Occipital lobe (tissue), 1 donor: ENCODE measurements at regions not wholly inside any gene's neighbourhood (a gene's known extent, or its start where the extent isn't known, plus 50 kb on each side); places are given as distances from the start of the nearest gene placed in this dataset.

ENCODE experiments used
- DNase-seq: peaks from one replicate; lab custom pipeline; 2025; lab: John Stamatoyannopoulos, UW

DNA sequence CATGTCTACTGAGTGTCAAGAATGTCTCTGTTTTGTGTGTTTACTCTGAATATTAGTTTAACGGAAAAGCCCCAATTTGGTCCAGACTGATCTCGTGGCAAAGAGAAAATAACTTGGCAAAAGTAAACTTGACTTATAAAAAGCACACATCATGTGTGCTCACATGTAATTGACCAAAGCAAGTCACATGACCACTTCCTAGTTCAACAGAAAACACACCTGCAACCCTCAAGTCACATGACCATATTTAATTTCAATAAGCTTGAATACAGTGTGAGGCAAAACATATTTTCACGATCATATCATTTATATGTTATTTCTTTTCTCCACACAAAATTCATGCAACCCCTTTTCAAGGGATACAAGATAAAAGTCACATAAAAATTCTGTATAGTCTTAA lies 662.4 kb downstream of the SLITRK1 start:
- no peak for DNase-seq

DNA sequence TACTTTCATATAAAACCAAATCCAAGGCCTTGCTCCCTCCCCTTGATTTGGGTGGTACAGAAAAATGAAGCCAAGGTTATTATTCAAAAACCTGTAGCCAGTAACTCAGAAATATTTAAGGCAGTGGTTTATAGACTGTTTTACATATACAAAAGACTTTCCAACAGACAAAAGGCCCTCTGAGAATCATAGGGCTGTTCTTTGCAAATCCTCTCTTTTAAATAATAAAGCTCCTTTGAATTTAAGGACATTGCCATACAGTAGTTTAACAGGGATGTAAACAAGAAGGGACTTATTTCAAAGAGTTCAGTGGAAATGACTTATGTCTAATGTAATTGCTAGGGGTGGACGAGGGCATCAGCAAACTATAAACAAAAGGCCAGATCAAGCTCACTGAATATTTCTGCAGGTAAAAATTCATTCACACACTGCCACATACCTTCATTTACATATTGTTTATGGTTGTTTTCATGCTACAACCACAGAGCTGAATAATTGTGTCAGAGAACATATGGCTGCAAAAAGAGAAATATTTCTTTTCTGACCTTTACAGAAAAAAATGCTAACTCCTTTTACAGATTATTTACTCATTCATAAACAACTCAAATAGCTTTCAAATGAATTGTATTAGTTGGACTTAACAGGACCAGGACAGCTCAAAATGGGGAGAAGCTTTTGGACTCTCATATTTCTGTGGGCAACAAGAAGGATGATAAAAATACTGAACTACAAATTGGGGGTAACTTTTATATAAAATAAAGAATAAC lies 665.6 kb downstream of the SLITRK1 start:
- DNase-seq = no peak

DNA sequence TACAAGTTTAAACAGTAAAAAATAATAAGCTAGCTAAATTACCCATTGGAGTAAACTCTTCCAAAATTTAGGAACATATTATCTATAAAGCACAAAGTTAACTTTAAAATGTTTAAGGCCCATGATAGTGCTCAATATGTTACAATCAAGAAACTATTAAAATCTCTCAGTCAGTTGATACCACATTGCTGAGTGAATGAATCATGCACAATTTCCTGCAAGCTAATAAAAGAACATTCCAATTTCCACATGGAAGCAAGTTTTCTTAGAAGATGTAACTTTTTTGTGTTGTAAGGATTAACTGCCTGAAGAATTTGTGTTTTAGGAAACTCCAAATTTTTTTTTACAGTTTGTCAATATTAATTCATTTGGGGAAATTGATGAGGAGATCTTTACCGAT lies 666.6 kb downstream of the SLITRK1 start:
- DNase-seq = no peak

DNA sequence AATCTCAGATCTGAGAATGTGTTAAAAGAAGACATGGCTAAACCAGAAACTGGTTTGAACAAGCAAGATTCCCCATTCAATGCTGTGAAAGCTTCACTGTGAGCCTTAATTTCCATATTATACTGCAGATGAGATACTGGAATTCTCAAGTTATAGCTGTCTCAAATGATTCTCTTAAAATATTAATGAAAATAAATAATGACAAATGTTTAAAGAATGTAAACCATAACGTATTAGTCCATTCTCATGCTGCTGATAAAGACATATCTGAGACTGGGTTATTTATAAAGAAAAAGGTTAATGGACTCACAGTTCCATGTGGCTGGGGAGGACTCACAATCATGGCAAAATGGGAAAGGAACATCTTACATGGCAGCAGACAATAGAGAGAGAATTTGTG lies 667.8 kb downstream of the SLITRK1 start:
- DNase-seq = no peak

DNA sequence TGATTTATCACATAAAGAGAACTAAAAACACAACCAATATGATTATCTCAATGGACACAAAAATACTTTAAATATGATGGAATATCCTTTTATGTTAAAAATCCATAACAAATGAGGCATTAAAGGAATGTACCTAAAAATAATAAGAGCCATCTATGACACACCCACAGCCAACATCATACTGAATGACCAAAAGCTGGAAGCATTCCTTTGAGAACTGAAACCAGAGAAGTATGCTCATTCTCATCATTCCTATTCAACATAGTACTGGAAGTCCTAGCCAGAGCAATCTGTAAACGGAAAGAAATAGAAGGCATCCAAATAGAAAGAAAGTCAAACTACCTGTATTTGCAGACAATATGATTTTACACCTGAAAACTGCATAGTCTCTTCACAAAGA lies 671.0 kb downstream of the SLITRK1 start:
- no peak for DNase-seq

DNA sequence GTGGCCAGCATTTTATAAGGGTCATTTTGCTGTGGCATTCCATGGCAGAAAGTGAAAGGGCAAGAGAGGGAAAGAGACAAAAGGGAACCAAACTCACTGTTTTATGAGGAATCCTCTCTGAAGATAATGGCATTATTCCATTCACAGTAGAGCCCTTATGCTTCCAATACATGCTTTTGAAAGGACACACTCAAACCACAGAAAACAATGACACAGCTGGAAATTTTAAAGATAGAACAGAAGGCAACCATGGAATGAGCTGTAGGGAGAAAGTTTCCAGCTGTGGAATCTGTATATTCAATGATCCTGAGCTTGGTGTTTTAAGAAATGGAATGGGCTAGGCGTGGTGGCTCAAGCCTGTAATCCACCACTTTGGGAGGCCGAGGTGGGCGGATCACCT lies 677.4 kb downstream of the SLITRK1 start:
- DNase-seq = no peak

DNA sequence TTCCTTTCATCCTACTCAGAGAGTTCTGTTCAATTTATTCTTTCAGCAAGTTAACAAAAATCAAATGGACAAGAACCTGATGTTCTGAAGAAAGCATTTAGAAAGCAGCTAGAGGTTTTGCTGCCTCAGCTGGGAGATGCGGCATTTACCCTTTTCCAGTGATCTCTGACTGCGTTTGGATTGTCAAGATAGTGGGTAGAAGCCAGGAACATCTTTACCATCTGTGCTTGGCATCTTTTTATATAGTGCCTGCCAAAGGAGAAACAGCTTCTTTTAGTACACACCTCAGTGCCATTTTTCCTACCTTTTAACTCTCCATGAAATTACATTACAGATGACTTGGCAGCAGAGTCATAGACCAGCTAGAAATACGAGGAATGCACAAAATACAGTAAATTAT lies 680.8 kb downstream of the SLITRK1 start:
- no peak for DNase-seq

DNA sequence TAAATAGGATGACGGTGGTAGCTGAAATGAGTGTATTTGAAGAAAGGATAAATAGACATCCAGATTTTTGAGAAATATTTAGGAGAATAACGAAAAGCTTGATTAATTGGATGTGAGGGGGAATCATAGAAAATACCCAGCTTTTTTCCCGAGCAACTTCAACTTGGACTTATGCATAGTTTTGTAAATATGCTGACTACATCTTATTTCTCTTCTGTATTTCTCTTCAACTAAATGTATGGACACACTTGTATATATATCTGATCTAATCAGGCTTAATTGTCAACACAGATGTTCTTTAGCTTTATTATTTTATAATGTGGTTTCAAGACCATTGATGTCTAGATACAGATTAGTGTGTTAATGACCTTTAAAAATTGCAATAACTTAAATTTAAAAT lies 685.0 kb downstream of the SLITRK1 start:
- no peak for DNase-seq

DNA sequence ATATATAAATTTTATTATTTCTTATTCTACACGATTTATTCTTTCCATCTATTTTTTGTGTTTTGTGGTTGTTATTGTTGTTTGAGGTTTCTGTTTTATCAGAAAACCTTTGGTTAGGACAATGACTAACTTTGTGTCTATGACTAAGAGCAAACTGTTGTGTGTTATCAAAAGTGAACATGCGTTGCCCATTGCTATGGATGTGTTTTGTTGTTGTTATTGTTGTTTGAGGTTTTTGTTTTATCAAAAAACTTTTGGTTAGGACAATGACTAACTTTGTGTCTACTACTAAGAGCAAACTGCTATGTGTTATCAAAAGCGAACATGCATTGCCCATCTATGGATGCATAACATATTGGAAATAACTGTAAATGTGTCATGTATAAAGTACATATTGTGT lies 692.3 kb downstream of the SLITRK1 start:
- no peak for DNase-seq

DNA sequence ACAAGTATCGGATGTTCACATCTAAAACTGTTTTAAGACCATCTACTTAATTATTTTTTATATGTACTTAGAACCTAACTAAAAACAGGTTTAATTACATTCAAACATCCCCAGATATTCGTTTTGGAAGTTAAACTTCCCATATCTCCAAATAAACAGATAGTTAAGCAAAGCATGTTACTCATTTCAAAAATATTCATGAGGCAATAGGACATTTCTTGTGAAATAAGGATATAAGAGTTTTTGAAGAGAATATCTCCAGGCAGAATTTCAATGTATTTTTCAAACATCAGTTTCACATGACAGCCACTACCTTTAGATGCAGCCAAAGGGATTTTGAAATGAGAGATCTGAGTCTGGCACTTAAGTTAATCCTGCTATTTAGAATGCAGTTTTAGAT lies 697.5 kb downstream of the SLITRK1 start:
- no peak for DNase-seq

DNA sequence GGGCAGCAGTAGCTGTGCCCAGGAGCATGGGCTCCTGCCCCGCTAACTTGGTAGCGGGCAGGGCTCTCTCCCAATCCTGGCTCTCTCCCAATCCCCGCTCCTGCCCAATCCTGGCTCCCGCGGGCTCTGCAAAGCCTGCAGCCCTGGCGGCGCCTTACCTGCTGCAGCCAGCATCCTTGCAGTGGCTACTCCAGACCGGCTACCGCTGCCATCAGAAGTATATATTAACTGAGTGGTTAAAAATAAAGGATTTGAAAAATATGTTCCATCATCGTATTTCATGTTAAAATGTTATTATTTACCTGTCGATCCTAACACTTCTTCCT lies 698.2 kb downstream of the SLITRK1 start:
- DNase-seq = no peak

DNA sequence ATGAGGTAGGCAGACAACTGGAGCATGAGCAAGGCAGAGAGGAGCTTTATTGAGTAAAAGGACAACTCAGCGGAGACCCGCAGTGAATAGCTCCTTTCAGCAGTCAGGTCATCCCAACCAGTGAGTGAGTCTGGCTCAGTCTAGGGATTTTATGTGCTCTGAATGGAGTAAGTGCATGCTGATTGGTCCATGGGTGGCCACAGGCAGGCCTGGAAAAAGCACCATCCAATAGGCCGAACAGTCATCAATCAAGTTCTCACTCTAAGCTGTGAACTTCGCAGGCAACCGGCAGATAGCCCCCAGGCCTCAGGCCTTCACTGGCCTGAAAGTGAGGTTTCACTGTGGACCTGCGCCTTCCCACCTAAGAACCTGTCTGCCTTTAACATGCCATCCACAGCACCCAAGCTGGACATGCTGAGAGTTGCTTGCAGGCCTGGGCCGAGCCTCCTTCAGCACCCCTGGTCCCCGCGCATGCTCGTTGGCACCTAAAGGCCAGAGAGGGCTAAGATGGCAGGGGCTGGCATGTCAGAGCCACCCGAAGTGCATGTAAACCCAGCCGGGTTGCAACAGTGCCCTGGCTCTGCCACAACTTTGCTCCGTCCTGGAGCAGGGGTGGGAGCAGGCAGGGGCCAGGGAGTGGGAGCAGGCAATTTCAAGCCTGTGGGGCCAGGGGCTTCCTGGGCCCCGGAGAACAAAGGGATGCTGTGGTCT lies 698.7 kb downstream of the SLITRK1 start:
- DNase-seq = no peak

DNA sequence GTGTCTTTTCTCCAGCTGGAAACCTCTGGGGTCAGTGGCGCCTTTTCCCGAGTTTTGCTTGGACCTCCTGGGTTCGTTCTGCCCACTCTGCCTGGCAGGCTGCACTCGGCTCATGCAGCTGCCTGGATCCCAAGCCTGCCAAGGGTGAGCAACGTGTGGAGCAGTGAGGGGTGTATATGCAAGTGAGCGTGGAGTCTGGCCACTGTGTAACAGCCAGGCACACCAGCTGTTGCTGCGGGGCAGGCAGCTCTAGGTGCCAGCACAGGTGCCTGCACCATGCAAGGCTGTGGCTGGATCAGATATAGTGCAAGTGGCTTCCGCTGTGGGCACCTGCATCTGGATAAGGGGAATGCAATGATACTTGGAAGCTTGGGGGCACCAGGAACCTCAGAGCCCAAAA lies 699.4 kb downstream of the SLITRK1 start:
- no peak for DNase-seq

DNA sequence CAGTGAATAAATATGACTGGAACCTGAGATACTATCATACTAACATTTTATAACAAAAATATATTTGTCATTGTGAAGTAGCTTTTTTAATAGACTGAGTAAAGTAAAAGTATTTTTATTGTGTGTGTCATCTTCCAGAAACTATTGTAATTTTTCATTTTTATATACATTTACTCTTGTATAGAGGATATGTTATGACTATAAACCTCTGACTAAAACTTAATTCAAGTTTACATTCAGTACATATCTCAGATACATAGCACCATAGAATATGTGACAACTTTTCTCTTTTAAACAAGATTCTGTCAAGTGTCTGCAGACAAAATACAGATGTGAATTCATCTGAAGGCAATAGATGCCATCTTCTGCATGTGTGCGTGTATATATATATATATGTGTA lies 704.3 kb downstream of the SLITRK1 start:
- no peak for DNase-seq

DNA sequence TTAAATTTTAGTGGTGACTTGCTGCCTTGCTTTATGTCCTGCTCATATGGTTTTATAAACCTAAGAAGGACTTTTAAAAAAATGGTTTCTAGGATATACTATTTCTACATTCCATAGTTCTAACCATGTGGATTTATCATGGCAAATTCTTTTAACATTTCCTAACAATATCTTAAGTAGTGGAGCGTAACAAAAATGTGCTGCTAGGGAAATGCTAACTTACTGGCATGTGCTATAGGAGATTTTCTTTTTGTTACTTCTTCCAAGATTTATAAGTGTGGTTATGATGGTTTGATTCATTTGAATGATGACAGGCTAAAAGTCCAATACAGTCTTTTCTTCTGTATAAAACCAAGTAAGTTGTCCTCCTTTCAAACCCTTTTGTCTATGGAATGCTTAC lies 713.7 kb downstream of the SLITRK1 start:
- DNase-seq = no peak

DNA sequence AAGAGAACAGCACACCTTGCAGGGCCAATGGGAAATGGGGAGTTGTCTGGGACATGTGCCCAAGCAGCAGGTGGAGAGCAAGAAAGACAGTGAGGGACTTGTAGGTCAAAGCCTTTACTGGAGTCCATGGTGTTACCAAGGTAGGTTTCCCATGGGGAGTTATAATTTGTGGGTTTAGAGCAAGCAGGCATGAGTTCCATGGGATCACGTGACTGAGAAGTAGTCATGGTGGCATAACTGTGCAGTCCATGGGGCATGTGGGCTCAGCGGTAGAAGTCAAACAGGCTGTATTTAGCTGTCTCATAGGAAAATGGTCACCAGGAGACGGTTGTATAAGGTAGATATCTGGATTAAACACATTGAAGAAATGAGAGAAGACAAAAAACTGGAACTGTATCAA lies 715.1 kb downstream of the SLITRK1 start:
- DNase-seq = no peak

DNA sequence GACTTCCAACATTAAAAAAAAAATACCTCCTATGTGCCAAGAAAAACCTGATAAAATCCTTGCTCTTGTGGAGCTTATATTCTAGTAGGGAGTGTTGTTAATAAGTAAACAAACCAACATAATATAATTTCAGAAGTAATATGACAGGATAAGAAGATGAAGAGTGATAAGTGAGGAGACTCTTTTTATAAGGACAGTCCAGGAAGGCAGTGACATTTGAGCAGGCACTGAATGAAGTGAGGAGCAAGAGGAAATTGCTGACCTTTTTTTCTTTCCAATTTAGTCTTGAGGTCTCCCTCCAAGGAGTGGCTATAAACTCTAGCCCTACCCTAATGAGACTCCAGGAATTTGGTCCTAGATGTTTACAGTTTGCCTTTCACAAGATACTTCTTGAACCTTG lies 715.7 kb downstream of the SLITRK1 start:
- DNase-seq = no peak

DNA sequence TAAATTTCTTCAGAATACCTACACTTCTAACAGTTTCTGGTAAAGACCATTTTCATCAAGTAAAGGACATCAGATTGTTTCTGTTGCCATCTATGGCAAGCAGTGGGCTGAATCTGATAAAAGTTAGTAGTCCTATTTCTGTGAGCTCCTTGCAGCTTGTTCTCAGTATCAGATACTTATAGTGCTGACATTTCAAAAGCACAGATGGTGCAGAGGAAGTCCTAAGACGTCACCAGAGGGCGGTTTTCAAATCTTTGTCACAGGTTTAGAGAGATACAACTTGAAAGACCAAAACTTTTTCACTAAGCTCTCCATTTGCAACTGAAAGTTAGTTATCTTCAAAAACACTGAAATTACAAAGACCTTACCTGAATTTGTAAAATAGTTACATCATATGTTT lies 719.8 kb downstream of the SLITRK1 start:
- DNase-seq = peak; percentile 4

DNA sequence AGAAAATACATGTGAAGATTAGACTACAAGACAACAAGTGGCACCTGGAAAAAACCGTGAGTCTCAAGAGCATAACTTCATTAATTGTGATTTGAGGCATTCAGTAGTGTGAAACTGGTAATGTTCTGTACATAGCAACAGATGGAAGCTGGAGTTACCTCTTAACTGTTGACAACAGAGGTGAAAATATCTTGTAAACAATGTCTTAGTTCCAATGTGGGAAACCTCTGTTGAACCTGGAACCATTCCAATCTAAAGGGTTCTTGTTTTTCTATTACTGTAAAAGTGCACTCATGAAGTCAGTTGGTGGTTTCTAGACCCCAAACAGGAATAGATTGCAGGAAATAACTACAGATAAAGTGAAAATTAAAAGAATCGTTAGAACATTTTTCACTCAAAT lies 728.4 kb downstream of the SLITRK1 start:
- no peak for DNase-seq

DNA sequence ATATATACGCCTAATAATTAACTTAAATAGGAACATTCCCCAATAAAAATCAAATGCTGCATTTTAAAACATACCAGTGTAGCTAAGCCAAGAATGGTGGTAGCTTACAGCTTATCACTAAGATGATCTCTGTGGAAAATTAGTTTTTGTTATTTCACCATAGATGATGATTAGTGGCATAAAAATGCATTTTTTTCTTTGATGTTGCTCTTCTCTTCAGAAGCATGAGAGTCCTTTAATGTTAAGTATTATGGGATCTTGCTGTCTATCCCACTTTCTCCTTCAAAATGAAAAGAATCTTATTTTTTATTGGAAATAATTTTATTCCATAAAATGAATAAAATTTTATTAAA lies 731.0 kb downstream of the SLITRK1 start:
- DNase-seq = no peak

DNA sequence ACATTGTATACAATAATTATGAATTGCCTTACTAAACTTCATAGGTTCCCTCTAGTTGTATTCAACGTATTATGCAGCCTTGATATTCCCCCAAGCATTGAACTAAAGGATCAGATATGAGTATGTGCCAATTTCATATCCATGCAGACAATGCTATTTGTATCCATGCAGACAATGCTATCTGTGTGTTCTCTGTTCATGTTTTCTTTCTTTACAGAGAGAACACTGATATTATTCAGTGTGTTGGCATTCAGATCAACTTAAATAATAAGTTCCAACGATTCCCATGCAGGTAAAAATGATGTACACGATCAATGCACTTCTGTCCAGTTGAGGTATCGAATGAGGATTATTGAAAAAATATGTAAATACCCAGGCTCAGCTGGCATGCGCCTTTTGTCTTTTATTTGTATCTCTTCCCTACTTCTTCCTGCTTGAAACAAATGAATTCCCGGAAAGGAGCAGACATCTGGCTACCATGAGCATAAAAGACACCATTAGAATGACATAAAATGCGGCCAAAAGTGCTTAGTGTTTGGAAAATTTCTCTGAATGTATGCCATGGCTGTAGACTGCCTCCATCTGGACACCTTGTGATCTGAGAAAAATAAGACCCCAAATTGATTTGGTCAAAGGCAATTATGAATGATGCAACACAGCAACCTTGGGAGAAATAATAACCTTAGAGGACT lies 731.5 kb downstream of the SLITRK1 start:
- peak; percentile 2 for DNase-seq

DNA sequence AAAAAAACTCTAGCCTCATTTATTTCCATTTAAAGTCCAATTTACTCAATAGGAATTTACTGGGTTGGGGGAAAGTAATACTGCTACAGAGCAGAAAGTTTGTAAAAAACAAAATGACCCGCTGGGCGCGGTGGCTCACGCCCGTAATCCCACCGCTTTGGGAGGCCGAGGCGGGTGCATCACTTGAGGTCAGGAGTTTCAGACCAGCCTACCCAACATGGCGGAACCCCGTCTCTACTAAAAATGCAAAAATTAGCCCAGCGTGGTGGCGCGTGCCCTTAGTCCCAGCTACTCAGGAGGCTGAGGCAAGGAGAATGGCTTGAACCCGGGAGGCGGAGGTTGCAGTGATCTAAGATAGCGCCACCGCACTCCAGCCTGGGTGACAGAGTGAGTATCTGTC lies 745.6 kb downstream of the SLITRK1 start:
- DNase-seq = no peak

DNA sequence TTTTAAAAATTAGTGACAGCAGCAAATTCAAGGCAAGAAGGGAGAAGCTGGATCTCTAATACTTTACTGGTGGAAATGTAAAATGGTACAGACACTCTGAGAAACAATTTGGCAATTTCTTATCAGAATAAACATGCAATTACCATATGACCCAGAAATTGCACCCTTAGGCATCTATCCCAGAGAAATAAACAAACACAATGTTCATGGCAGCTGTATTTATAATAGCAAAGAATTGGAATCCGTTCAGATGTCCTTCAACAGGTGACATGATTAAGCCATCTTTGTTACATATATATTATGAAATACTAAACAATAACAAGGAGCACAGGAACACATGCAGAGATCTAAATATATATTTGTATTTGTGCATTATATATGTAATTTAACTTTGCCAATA lies 756.5 kb downstream of the SLITRK1 start:
- no peak for DNase-seq
